OCI-LY3 (cell line): ENCODE measurements at regions not wholly inside any gene's neighbourhood (a gene's known extent, or its start where the extent isn't known, plus 50 kb on each side); places are given as distances from the start of the nearest gene placed in this dataset.

Source experiments
- H2AFZ ChIP-seq: fragments of 200-600, 300-600 bp; shearing (Covaris generic); 2 replicates; pipeline ENCODE4 v1.6.0; 2014; ENCODE audit warnings: antibody characterized with exemption, low read depth, low read length
- H3K27ac ChIP-seq: fragments of 200-600, 300-600 bp; sonication (generic); 2 replicates; pipeline ENCODE4 v1.5.1; 2014; ENCODE audit warnings: mild to moderate bottlenecking, low read length, moderate library complexity, mixed read lengths
- H3K27me3 ChIP-seq: fragments of 200-600, 300-600 bp; sonication (generic); 2 replicates; pipeline ENCODE4 v1.6.1; 2014; ENCODE audit warnings: low read depth, low read length, mixed read lengths
- H3K36me3 ChIP-seq: fragments of 200-600, 300-600 bp; sonication (generic); replicated peaks from 2 replicates; pipeline ENCODE3; 2014; ENCODE audit warnings: low read depth, low read length, mixed read lengths
- H3K4me1 ChIP-seq: fragments of 300-600, 200-600 bp; sonication (generic); 2 replicates; pipeline ENCODE4 v1.6.1; 2014; ENCODE audit warnings: low read length, mixed read lengths
- H3K4me2 ChIP-seq: fragments of 200-600, 300-600 bp; sonication (generic); 2 replicates; pipeline ENCODE4 v1.6.1; 2014; ENCODE audit warnings: low read length, mixed read lengths
- H3K4me3 ChIP-seq: fragments of 300-600, 200-600 bp; sonication (generic); 2 replicates; pipeline ENCODE4 v1.5.1; 2014; ENCODE audit warnings: antibody characterized with exemption, mild to moderate bottlenecking, low read length, moderate library complexity
- H3K79me2 ChIP-seq: fragments of 300-600, 200-600 bp; shearing (Covaris generic); 2 replicates; pipeline ENCODE4 v1.6.1; 2014; ENCODE audit warnings: mild to moderate bottlenecking, low read length, mixed read lengths
- H3K9ac ChIP-seq: fragments of 300-600, 200-600 bp; shearing (Covaris generic); 2 replicates; pipeline ENCODE4 v1.6.0; 2014; ENCODE audit warnings: mild to moderate bottlenecking, low read length, moderate library complexity
- H3K9me3 ChIP-seq: fragments of 200-600, 300-600 bp; shearing (Covaris generic); 2 replicates; pipeline ENCODE4 v1.6.1; 2014; ENCODE audit warnings: low read length, mixed read lengths; ENCODE audit not compliant: insufficient read depth
- H4K20me1 ChIP-seq: fragments of 200-600, 300-600 bp; sonication (generic); 2 replicates; pipeline ENCODE4 v1.6.1; 2016; ENCODE audit warnings: low read length, mixed read lengths; ENCODE audit not compliant: insufficient read depth
- CTCF ChIP-seq: fragments of 200-600, 300-600 bp; sonication (generic); IDR thresholded peaks from 2 replicates; pipeline ENCODE4 v1.5.1; 2014; ENCODE audit warnings: antibody characterized with exemption, low read length, low read depth
- EZH2phosphoT487 ChIP-seq: fragments of 200-600 bp; shearing (Covaris generic); IDR thresholded peaks from 2 replicates; pipeline ENCODE4 v1.6.1; 2018; ENCODE audit warnings: antibody characterized with exemption, mixed run types, low read depth

GRCh38 chr16:48916566-48916965, 306.6 kb upstream of the N4BP1 start:
- no peak overlapping the region for H3K9ac ChIP-seq
- H3K9me3 ChIP-seq, result no peaks in the 10 kb centered on the region
- no peak overlapping the region for H3K4me2 ChIP-seq
- no peaks in the 10 kb centered on the region for H3K79me2 ChIP-seq
- no peak for TF ChIP-seq CTCF
- no peak overlapping the region for H3K4me3 ChIP-seq
- H3K4me1 ChIP-seq, result peaks cover 6% of the 10 kb centered on the region; the same call in 1 of the 2 replicates
- no peak overlapping the region for H3K27ac ChIP-seq
- H3K36me3 ChIP-seq, result no peaks in the 10 kb centered on the region
- no peaks in the 10 kb centered on the region for H4K20me1 ChIP-seq
- no peaks in the 10 kb centered on the region for H3K27me3 ChIP-seq
- no peak overlapping the region for H2AFZ ChIP-seq

GRCh38 chr16:48914070-48914469, 304.1 kb upstream of the N4BP1 start:
- Histone ChIP-seq H3K4me3 (no peak overlapping the region), H2AFZ (no peak overlapping the region), H3K4me1 (peaks cover 11% of the 10 kb centered on the region; the same call in 1 of the 2 replicates), H3K27ac (no peak overlapping the region), H4K20me1 (no peaks in the 10 kb centered on the region), H3K27me3 (peaks cover 7% of the 10 kb centered on the region; the same call in 1 of the 2 replicates), H3K9me3 (no peaks in the 10 kb centered on the region), H3K36me3 (no peaks in the 10 kb centered on the region), H3K79me2 (no peaks in the 10 kb centered on the region), H3K4me2 (no peak overlapping the region), H3K9ac (no peak overlapping the region)
- no peak for TF ChIP-seq EZH2phosphoT487
- no peak for TF ChIP-seq CTCF

GRCh38 chr16:48913384-48913783, 303.4 kb upstream of the N4BP1 start:
- Histone ChIP-seq H3K4me1 (peaks cover 18% of the 10 kb centered on the region), H3K4me3 (no peak overlapping the region), H2AFZ (no peak overlapping the region), H3K36me3 (no peaks in the 10 kb centered on the region), H4K20me1 (no peaks in the 10 kb centered on the region), H3K79me2 (no peaks in the 10 kb centered on the region), H3K27me3 (peaks cover 7% of the 10 kb centered on the region; the same call in 1 of the 2 replicates), H3K9me3 (no peaks in the 10 kb centered on the region), H3K9ac (no peak overlapping the region), H3K4me2 (no peak overlapping the region), H3K27ac (no peak overlapping the region)
- no peak for TF ChIP-seq CTCF
- TF ChIP-seq EZH2phosphoT487, result no peak

- no peak overlapping the region for H3K4me2 ChIP-seq
- no peaks in the 10 kb centered on the region for H4K20me1 ChIP-seq
- no peak overlapping the region for H3K27ac ChIP-seq
- H3K36me3 ChIP-seq, result no peaks in the 10 kb centered on the region
- peaks cover 7% of the 10 kb centered on the region; the same call in 1 of the 2 replicates for H3K27me3 ChIP-seq
- no peak overlapping the region for H3K4me3 ChIP-seq
- H3K9me3 ChIP-seq, result no peaks in the 10 kb centered on the region
- no peak overlapping the region for H2AFZ ChIP-seq
- TF ChIP-seq CTCF (no peak), EZH2phosphoT487 (no peak)
- no peaks in the 10 kb centered on the region for H3K79me2 ChIP-seq
- peaks cover 27% of the 10 kb centered on the region for H3K4me1 ChIP-seq
- H3K9ac ChIP-seq, result no peak overlapping the region
Observed at GRCh38 chr16:48912360-48912759, 302.4 kb upstream of the N4BP1 start.
